Keratinocyte (primary cell): ENCODE measurements at regions not wholly inside any gene's neighbourhood (a gene's known extent, or its start where the extent isn't known, plus 50 kb on each side); places are given as distances from the start of the nearest gene placed in this dataset.

ENCODE experiments used
- DNase-seq: peaks from one replicate; pipeline ENCODE4 v3.0.0-alpha.2; 2011; ENCODE audit warnings: low read depth, missing footprints, low spot score
- FAIRE-seq: peaks from 2 replicates; lab custom pipeline; 2011; peaks lifted over from hg19 to GRCh38; lab: Jason Lieb, UNC
- H2AFZ ChIP-seq: 2 replicates; pipeline ENCODE4 v1.6.0; 2012; ENCODE audit warnings: low read length, control low read depth, inconsistent platforms; ENCODE audit not compliant: control insufficient read depth
- H3K27ac ChIP-seq: 2 replicates; pipeline ENCODE4 v1.5.1; 2011; ENCODE audit warnings: low read length; ENCODE audit not compliant: control insufficient read depth, insufficient read depth
- H3K27me3 ChIP-seq: 3 replicates; pipeline ENCODE4 v1.6.0; 2011; ENCODE audit warnings: low read length; ENCODE audit not compliant: control insufficient read depth, insufficient read depth; ENCODE audit errors: extremely low read depth
- H3K36me3 ChIP-seq, 2 experiments: 2 replicates in 1 of 2; 3 replicates in 1 of 2; pipeline ENCODE4 v1.5.1; 2011; ENCODE audit warnings: low read length in 2 of 2, mild to moderate bottlenecking in 1 of 2; ENCODE audit not compliant: control insufficient read depth in 2 of 2, insufficient read depth in 2 of 2; ENCODE audit errors: extremely low read depth in 1 of 2
- H3K4me1 ChIP-seq: 3 replicates; pipeline ENCODE4 v1.5.1; 2011; ENCODE audit warnings: low read length; ENCODE audit not compliant: control insufficient read depth, insufficient read depth; ENCODE audit errors: extremely low read depth
- H3K4me2 ChIP-seq: 3 replicates; pipeline ENCODE4 v1.6.0; 2011; ENCODE audit warnings: low read depth, low read length; ENCODE audit not compliant: control insufficient read depth, insufficient read depth; ENCODE audit errors: extremely low read depth
- H3K4me3 ChIP-seq, 3 experiments: fragments of 200-600 bp in 1 of 3; sonication (generic) in 1 of 3; 2 replicates in 2 of 3; 3 replicates in 1 of 3; pipeline ENCODE4 v1.5.1; 2011 to 2016; ENCODE audit warnings: low read length in 3 of 3, mild to moderate bottlenecking in 3 of 3, control low read depth in 2 of 3, inconsistent platforms in 1 of 3, low read depth in 1 of 3, mixed read lengths in 1 of 3, mixed run types in 1 of 3, moderate library complexity in 1 of 3; ENCODE audit not compliant: control insufficient read depth in 2 of 3, insufficient read depth in 2 of 3; ENCODE audit errors: extremely low read depth in 1 of 3
- H3K79me2 ChIP-seq: 2 replicates; pipeline ENCODE4 v1.6.0; 2012; ENCODE audit warnings: low read length; ENCODE audit not compliant: control insufficient read depth, insufficient read depth
- H3K9ac ChIP-seq: 3 replicates; pipeline ENCODE4 v1.6.0; 2011; ENCODE audit warnings: low read length; ENCODE audit not compliant: control insufficient read depth, insufficient read depth; ENCODE audit errors: extremely low read depth
- H3K9me1 ChIP-seq: 3 replicates; pipeline ENCODE4 v1.6.0; 2011; ENCODE audit warnings: low read length; ENCODE audit not compliant: control insufficient read depth, insufficient read depth; ENCODE audit errors: extremely low read depth
- H3K9me3 ChIP-seq: 2 replicates; pipeline ENCODE4 v1.5.1; 2012; ENCODE audit warnings: low read depth, low read length; ENCODE audit not compliant: control insufficient read depth
- H4K20me1 ChIP-seq: 3 replicates; pipeline ENCODE4 v1.6.0; 2011; ENCODE audit warnings: low read length; ENCODE audit not compliant: control insufficient read depth, insufficient read depth; ENCODE audit errors: extremely low read depth
- CTCF ChIP-seq, 3 experiments: IDR thresholded peaks in 1 of 3; conservative IDR thresholded peaks in 1 of 3; optimal IDR thresholded peaks in 1 of 3; 2 replicates in 2 of 3; 3 replicates in 1 of 3; pipeline versions ENCODE3 to v1.5.1; 2011; ENCODE audit warnings: low read length in 3 of 3, mild to moderate bottlenecking in 3 of 3, moderate library complexity in 2 of 3, control low read depth in 1 of 3, inconsistent platforms in 1 of 3; ENCODE audit not compliant: insufficient read depth in 2 of 3; ENCODE audit errors: extremely low read depth in 1 of 3
- EZH2 ChIP-seq: IDR thresholded peaks from one replicate; pipeline ENCODE4 v1.6.1; 2012; ENCODE audit warnings: inconsistent platforms, mild to moderate bottlenecking, low read length, moderate library complexity
- dilution Hi-C: fragments of 300-500 bp; cut with MboI; formaldehyde crosslinking; loops from one replicate; pipeline ENCODE4 v1.7.0; 2020; ENCODE audit warnings: low sequenced_read_pairs; ENCODE audit not compliant: extremely low pct_ligation_motif_present

GRCh38 chr14:35985474-35986218, 159.5 kb downstream of the BRMS1L start:
- no peaks in the 10 kb centered on the region for H3K36me3 ChIP-seq
- no peak overlapping the region for H3K4me2 ChIP-seq
- no peak for TF ChIP-seq EZH2
- TF ChIP-seq CTCF (optimal IDR thresholded peaks at IDR 0.05 in 1 of 3, IDR thresholded peaks at IDR 0.05 in 1 of 3, conservative IDR thresholded peaks at IDR 0.05 in 1 of 3; ENCODE audit: extremely low read depth in 1 of 3, insufficient read depth in 2 of 3, low read length in 3 of 3): no peak
- no peak overlapping the region for H3K27ac ChIP-seq
- dilution Hi-C loops: no loop called here
- H4K20me1 ChIP-seq: no peaks in the 10 kb centered on the region
- no peaks in the 10 kb centered on the region for H3K79me2 ChIP-seq
- no peak overlapping the region for H3K9ac ChIP-seq
- FAIRE-seq (no peak), DNase-seq (no peak)
- H3K4me1 ChIP-seq: no peaks in the 10 kb centered on the region
- no peaks in the 10 kb centered on the region for H3K9me1 ChIP-seq
- H3K27me3 ChIP-seq: no peaks in the 10 kb centered on the region
- no peak overlapping the region for H3K4me3 ChIP-seq
- H2AFZ ChIP-seq: no peak overlapping the region
- no peaks in the 10 kb centered on the region for H3K9me3 ChIP-seq

- no peaks in the 10 kb centered on the region for H3K36me3 ChIP-seq
- H3K4me3 ChIP-seq: no peak overlapping the region
- H3K9me1 ChIP-seq: no peaks in the 10 kb centered on the region
- H4K20me1 ChIP-seq: no peaks in the 10 kb centered on the region
- H3K9me3 ChIP-seq: no peaks in the 10 kb centered on the region
- no peak overlapping the region for H2AFZ ChIP-seq
- dilution Hi-C loops: no loop called here
- TF ChIP-seq CTCF (optimal IDR thresholded peaks at IDR 0.05 in 1 of 3, IDR thresholded peaks at IDR 0.05 in 1 of 3, conservative IDR thresholded peaks at IDR 0.05 in 1 of 3; ENCODE audit: extremely low read depth in 1 of 3, insufficient read depth in 2 of 3, low read length in 3 of 3) (no peak), EZH2 (no peak)
- no peaks in the 10 kb centered on the region for H3K27me3 ChIP-seq
- DNase-seq (no peak), FAIRE-seq (no peak)
- no peak overlapping the region for H3K4me2 ChIP-seq
- H3K79me2 ChIP-seq: no peaks in the 10 kb centered on the region
- H3K4me1 ChIP-seq: no peaks in the 10 kb centered on the region
- H3K27ac ChIP-seq: no peak overlapping the region
- no peak overlapping the region for H3K9ac ChIP-seq
These were observed 153.4 kb downstream of the BRMS1L start for GRCh38 chr14:35979531-35979930.
